IMR-90 (cell line): ENCODE measurements at regions not wholly inside any gene's neighbourhood (a gene's known extent, or its start where the extent isn't known, plus 50 kb on each side); places are given as distances from the start of the nearest gene placed in this dataset.

Source experiments
- BHLHE40 ChIP-seq: fragments of 150-350 bp; IDR thresholded peaks from 2 replicates; pipeline ENCODE4 v1.6.1; 2016; ENCODE audit warnings: mild to moderate bottlenecking, low read depth, low read length
- CEBPB ChIP-seq: IDR thresholded peaks from 2 replicates; pipeline ENCODE4 v1.6.1; 2012; ENCODE audit warnings: low read depth, low read length, improper control_type of control experiment
- CHD1 ChIP-seq: IDR thresholded peaks from 2 replicates; pipeline ENCODE4 v1.6.1; 2012; ENCODE audit warnings: low read depth, low read length, improper control_type of control experiment
- CTCF ChIP-seq: conservative IDR thresholded peaks from 2 replicates; pipeline ENCODE4 v1.5.1; 2012; ENCODE audit warnings: mild to moderate bottlenecking, low read depth, low read length, improper control_type of control experiment
- ELK1 ChIP-seq: fragments of 150-350 bp; IDR thresholded peaks from 2 replicates; pipeline ENCODE4 v1.6.1; 2016; ENCODE audit warnings: low read depth, mild to moderate bottlenecking, low read length, moderate library complexity, borderline replicate concordance
- FOS ChIP-seq: fragments of 150-350 bp; IDR thresholded peaks from 2 replicates; pipeline ENCODE4 v1.6.1; 2016; ENCODE audit warnings: low read depth, low read length
- MAZ ChIP-seq: IDR thresholded peaks from 2 replicates; pipeline ENCODE4 v1.6.1; 2012; ENCODE audit warnings: low read depth, mild to moderate bottlenecking, low read length, improper control_type of control experiment, moderate library complexity, borderline replicate concordance
- NFE2L2 ChIP-seq: fragments of 150-350 bp; IDR thresholded peaks from 2 replicates; pipeline ENCODE4 v1.6.1; 2016; ENCODE audit warnings: low read depth, mild to moderate bottlenecking, low read length
- POLR2A ChIP-seq: IDR thresholded peaks from 2 replicates; pipeline ENCODE4 v1.6.1; 2012; ENCODE audit warnings: mild to moderate bottlenecking, low read depth, low read length
- RAD21 ChIP-seq: IDR thresholded peaks from 2 replicates; pipeline ENCODE4 v1.6.1; 2012; ENCODE audit warnings: low read length, improper control_type of control experiment
- RCOR1 ChIP-seq: IDR thresholded peaks from 2 replicates; pipeline ENCODE4 v1.6.1; 2012; ENCODE audit warnings: mild to moderate bottlenecking, low read length, improper control_type of control experiment; ENCODE audit not compliant: insufficient replicate concordance
- RFX5 ChIP-seq: IDR thresholded peaks from 2 replicates; pipeline ENCODE4 v1.8.0; 2012; ENCODE audit warnings: low read depth, mild to moderate bottlenecking, low read length, moderate library complexity
- SMC3 ChIP-seq: fragments of 150-350 bp; IDR thresholded peaks from 2 replicates; pipeline ENCODE4 v1.6.1; 2016; ENCODE audit warnings: low read depth, mild to moderate bottlenecking, antibody characterized with exemption, low read length, moderate library complexity
- USF2 ChIP-seq: fragments of 150-350 bp; IDR thresholded peaks from 2 replicates; pipeline ENCODE4 v1.6.1; 2017; ENCODE audit warnings: mild to moderate bottlenecking, antibody characterized with exemption, low read length, low read depth

GRCh38 chr3:34183611-34184340 lies 385.3 kb downstream of the PDCD6IP start:
- TF ChIP-seq CTCF (no peak), POLR2A (no peak), BHLHE40 (no peak), RAD21 (no peak), ELK1 (no peak), RCOR1 (no peak), FOS (no peak), SMC3 (no peak), RFX5 (no peak), NFE2L2 (no peak), USF2 (no peak), MAZ (no peak), CHD1 (no peak), CEBPB (no peak)
